WI38 (cell line): ENCODE measurements at regions not wholly inside any gene's neighbourhood (a gene's known extent, or its start where the extent isn't known, plus 50 kb on each side); places are given as distances from the start of the nearest gene placed in this dataset.

Source experiments
- H3K4me3 ChIP-seq: 2 replicates; pipeline ENCODE4 v1.5.1; 2011; ENCODE audit warnings: low read depth, mild to moderate bottlenecking, control low read depth, low read length
- TF ChIP-seq, protein P1 (sequence below): IDR thresholded peaks from 2 replicates; pipeline ENCODE4 v1.5.1; 2012; ENCODE audit warnings: low read depth, mild to moderate bottlenecking, control low read depth, low read length

DNA sequence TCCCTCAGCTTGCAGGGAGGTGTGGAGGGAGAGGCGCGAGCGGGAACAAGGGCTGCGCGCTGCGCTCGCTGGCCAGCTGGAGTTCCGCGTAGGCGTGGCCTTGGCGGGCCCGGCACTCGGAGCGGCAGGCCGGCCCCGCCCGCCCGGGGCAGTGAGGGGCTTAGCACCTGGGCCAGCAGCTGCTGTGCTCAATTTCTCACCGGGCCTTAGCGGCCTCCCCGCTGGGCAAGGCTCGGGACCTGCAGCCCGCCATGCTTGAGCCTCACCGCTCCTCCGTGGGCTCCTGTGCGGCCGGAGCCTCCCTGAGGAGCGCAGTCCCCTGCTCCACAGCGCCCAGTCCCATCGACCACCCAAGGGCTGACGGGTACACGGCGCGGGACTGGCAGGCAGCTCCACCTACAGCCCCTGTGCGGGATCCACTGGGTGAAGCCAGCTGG is 1516.4 kb downstream of the EFNA5 start:
- no peak overlapping the region for H3K4me3 ChIP-seq
- TF ChIP-seq, protein P1, sequence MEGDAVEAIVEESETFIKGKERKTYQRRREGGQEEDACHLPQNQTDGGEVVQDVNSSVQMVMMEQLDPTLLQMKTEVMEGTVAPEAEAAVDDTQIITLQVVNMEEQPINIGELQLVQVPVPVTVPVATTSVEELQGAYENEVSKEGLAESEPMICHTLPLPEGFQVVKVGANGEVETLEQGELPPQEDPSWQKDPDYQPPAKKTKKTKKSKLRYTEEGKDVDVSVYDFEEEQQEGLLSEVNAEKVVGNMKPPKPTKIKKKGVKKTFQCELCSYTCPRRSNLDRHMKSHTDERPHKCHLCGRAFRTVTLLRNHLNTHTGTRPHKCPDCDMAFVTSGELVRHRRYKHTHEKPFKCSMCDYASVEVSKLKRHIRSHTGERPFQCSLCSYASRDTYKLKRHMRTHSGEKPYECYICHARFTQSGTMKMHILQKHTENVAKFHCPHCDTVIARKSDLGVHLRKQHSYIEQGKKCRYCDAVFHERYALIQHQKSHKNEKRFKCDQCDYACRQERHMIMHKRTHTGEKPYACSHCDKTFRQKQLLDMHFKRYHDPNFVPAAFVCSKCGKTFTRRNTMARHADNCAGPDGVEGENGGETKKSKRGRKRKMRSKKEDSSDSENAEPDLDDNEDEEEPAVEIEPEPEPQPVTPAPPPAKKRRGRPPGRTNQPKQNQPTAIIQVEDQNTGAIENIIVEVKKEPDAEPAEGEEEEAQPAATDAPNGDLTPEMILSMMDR = no peak

DNA sequence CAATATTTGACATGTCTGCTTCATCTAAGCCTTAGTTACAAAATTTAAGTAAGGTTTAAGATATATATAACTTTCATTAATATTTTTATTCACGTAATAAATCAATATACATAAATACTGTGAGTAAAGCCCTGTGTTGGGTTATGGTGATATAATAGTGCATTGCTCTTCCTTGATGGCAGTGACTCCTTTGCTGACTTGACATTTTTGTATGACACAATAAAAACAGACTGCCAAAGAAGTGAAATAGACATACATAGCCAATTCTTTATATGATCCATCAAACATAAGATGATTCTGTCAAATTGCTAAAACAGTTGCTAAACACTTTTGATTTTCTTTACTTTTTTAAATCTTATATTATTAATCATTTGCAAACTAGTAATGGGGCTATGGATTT is 1518.2 kb downstream of the EFNA5 start:
- TF ChIP-seq, protein P1 = no peak
- H3K4me3 ChIP-seq = no peak overlapping the region

- TF ChIP-seq, protein P1 = no peak
- no peak overlapping the region for H3K4me3 ChIP-seq
These were observed 1528.6 kb downstream of the EFNA5 start for GRCh38 chr5:106142116-106142515.

DNA sequence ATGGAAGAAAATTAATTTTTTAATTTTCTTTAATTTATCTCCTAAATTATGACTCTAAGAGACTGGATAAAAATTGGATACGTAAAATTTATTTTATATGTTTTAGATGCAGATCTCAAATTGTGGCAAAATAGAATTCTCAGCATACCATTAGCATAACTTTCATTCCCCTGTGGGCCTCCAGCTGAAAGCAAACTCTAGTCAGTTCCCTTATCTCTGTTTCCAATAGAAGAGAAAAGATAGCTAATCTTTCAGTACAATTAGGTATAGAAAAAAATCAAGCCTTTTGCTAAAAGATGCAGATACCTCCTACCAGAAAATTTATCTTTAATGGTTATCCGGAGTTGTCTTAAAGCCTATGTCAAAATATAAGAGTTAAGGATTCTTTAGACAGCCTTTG is 1530.6 kb downstream of the EFNA5 start:
- TF ChIP-seq, protein P1 = no peak
- H3K4me3 ChIP-seq = no peak overlapping the region

DNA sequence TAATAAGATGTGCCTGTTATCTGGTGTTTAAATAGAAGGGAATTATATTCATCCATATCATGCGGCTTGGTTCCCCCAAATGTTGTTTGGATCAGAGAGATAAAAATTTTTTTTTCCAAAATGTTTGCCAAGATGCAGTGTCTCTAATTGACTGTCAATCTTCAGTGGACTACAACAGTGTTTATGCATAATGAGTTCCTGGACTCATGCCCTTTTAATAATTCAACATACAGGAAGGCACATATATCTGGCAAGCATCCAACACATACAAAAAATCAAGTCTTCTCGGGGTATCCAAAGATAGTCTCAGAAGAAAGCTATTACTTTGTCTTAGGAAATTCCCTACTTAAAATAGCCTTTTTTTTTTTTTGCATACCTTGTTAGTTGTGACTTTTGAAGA is 1534.7 kb downstream of the EFNA5 start:
- TF ChIP-seq, protein P1 = no peak

GRCh38 chr5:106135473-106135872 is 1535.3 kb downstream of the EFNA5 start:
- TF ChIP-seq, protein P1 = no peak
- H3K4me3 ChIP-seq = no peak overlapping the region

More for the DNA sequence above, 1534.7 kb downstream of the EFNA5 start:
- no peak overlapping the region for H3K4me3 ChIP-seq

- TF ChIP-seq, protein P1 = no peak
- no peak overlapping the region for H3K4me3 ChIP-seq
These were observed 1536.2 kb downstream of the EFNA5 start for GRCh38 chr5:106134549-106134948.
